Keratinocyte (primary cell): ENCODE measurements at regions not wholly inside any gene's neighbourhood (a gene's known extent, or its start where the extent isn't known, plus 50 kb on each side); places are given as distances from the start of the nearest gene placed in this dataset.

Experiments
- DNase-seq: peaks from one replicate; pipeline ENCODE4 v3.0.0-alpha.2; 2011; ENCODE audit warnings: low read depth, missing footprints, low spot score
- FAIRE-seq: peaks from 2 replicates; lab custom pipeline; 2011; peaks lifted over from hg19 to GRCh38; lab: Jason Lieb, UNC
- H2AFZ ChIP-seq: 2 replicates; pipeline ENCODE4 v1.6.0; 2012; ENCODE audit warnings: low read length, control low read depth, inconsistent platforms; ENCODE audit not compliant: control insufficient read depth
- H3K27ac ChIP-seq: 2 replicates; pipeline ENCODE4 v1.5.1; 2011; ENCODE audit warnings: low read length; ENCODE audit not compliant: control insufficient read depth, insufficient read depth
- H3K27me3 ChIP-seq: 3 replicates; pipeline ENCODE4 v1.6.0; 2011; ENCODE audit warnings: low read length; ENCODE audit not compliant: control insufficient read depth, insufficient read depth; ENCODE audit errors: extremely low read depth
- H3K36me3 ChIP-seq, 2 experiments: 2 replicates in 1 of 2; 3 replicates in 1 of 2; pipeline ENCODE4 v1.5.1; 2011; ENCODE audit warnings: low read length in 2 of 2, mild to moderate bottlenecking in 1 of 2; ENCODE audit not compliant: control insufficient read depth in 2 of 2, insufficient read depth in 2 of 2; ENCODE audit errors: extremely low read depth in 1 of 2
- H3K4me1 ChIP-seq: 3 replicates; pipeline ENCODE4 v1.5.1; 2011; ENCODE audit warnings: low read length; ENCODE audit not compliant: control insufficient read depth, insufficient read depth; ENCODE audit errors: extremely low read depth
- H3K4me2 ChIP-seq: 3 replicates; pipeline ENCODE4 v1.6.0; 2011; ENCODE audit warnings: low read depth, low read length; ENCODE audit not compliant: control insufficient read depth, insufficient read depth; ENCODE audit errors: extremely low read depth
- H3K4me3 ChIP-seq, 3 experiments: fragments of 200-600 bp in 1 of 3; sonication (generic) in 1 of 3; 2 replicates in 2 of 3; 3 replicates in 1 of 3; pipeline ENCODE4 v1.5.1; 2011 to 2016; ENCODE audit warnings: low read length in 3 of 3, mild to moderate bottlenecking in 3 of 3, control low read depth in 2 of 3, inconsistent platforms in 1 of 3, low read depth in 1 of 3, mixed read lengths in 1 of 3, mixed run types in 1 of 3, moderate library complexity in 1 of 3; ENCODE audit not compliant: control insufficient read depth in 2 of 3, insufficient read depth in 2 of 3; ENCODE audit errors: extremely low read depth in 1 of 3
- H3K79me2 ChIP-seq: 2 replicates; pipeline ENCODE4 v1.6.0; 2012; ENCODE audit warnings: low read length; ENCODE audit not compliant: control insufficient read depth, insufficient read depth
- H3K9ac ChIP-seq: 3 replicates; pipeline ENCODE4 v1.6.0; 2011; ENCODE audit warnings: low read length; ENCODE audit not compliant: control insufficient read depth, insufficient read depth; ENCODE audit errors: extremely low read depth
- H3K9me1 ChIP-seq: 3 replicates; pipeline ENCODE4 v1.6.0; 2011; ENCODE audit warnings: low read length; ENCODE audit not compliant: control insufficient read depth, insufficient read depth; ENCODE audit errors: extremely low read depth
- H3K9me3 ChIP-seq: 2 replicates; pipeline ENCODE4 v1.5.1; 2012; ENCODE audit warnings: low read depth, low read length; ENCODE audit not compliant: control insufficient read depth
- H4K20me1 ChIP-seq: 3 replicates; pipeline ENCODE4 v1.6.0; 2011; ENCODE audit warnings: low read length; ENCODE audit not compliant: control insufficient read depth, insufficient read depth; ENCODE audit errors: extremely low read depth
- EZH2 ChIP-seq: IDR thresholded peaks from one replicate; pipeline ENCODE4 v1.6.1; 2012; ENCODE audit warnings: inconsistent platforms, mild to moderate bottlenecking, low read length, moderate library complexity
- dilution Hi-C: fragments of 300-500 bp; cut with MboI; formaldehyde crosslinking; loops from one replicate; pipeline ENCODE4 v1.7.0; 2020; ENCODE audit warnings: low sequenced_read_pairs; ENCODE audit not compliant: extremely low pct_ligation_motif_present
- TF ChIP-seq, protein P1 (sequence below), 3 experiments: IDR thresholded peaks in 1 of 3; conservative IDR thresholded peaks in 1 of 3; optimal IDR thresholded peaks in 1 of 3; 2 replicates in 2 of 3; 3 replicates in 1 of 3; pipeline versions ENCODE3 to v1.5.1; 2011; ENCODE audit warnings: low read length in 3 of 3, mild to moderate bottlenecking in 3 of 3, moderate library complexity in 2 of 3, control low read depth in 1 of 3, inconsistent platforms in 1 of 3; ENCODE audit not compliant: insufficient read depth in 2 of 3; ENCODE audit errors: extremely low read depth in 1 of 3

DNA sequence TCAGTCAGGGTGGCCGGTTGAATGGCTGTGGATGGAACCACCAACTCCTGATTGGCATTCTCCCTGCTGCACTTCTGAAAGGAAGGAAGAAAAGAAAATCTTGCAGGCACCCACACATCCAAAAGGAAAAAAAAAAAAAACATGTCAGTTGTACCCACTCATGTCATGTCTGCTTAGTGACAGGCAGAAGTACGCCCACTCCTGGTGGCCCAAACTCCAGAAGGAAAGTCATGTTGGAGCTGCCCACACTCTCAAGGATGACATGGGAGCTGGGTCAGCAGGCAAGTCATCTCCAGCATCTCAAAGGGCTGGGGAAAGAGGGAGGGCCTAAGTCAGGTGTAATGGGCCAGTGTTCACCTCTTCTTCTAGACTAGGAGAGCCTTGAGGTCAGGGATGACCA is 1079.1 kb downstream of the BCL11B start:
- Histone ChIP-seq H3K4me3 (no peak overlapping the region), H3K36me3 (no peaks in the 10 kb centered on the region), H4K20me1 (no peaks in the 10 kb centered on the region), H3K4me2 (no peak overlapping the region), H2AFZ (no peak overlapping the region), H3K9me1 (no peaks in the 10 kb centered on the region), H3K9ac (no peak overlapping the region), H3K27me3 (peaks cover 3% of the 10 kb centered on the region), H3K9me3 (no peaks in the 10 kb centered on the region), H3K79me2 (no peaks in the 10 kb centered on the region), H3K4me1 (no peaks in the 10 kb centered on the region), H3K27ac (no peak overlapping the region)
- TF ChIP-seq, protein P1, sequence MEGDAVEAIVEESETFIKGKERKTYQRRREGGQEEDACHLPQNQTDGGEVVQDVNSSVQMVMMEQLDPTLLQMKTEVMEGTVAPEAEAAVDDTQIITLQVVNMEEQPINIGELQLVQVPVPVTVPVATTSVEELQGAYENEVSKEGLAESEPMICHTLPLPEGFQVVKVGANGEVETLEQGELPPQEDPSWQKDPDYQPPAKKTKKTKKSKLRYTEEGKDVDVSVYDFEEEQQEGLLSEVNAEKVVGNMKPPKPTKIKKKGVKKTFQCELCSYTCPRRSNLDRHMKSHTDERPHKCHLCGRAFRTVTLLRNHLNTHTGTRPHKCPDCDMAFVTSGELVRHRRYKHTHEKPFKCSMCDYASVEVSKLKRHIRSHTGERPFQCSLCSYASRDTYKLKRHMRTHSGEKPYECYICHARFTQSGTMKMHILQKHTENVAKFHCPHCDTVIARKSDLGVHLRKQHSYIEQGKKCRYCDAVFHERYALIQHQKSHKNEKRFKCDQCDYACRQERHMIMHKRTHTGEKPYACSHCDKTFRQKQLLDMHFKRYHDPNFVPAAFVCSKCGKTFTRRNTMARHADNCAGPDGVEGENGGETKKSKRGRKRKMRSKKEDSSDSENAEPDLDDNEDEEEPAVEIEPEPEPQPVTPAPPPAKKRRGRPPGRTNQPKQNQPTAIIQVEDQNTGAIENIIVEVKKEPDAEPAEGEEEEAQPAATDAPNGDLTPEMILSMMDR (optimal IDR thresholded peaks at IDR 0.05 in 1 of 3, IDR thresholded peaks at IDR 0.05 in 1 of 3, conservative IDR thresholded peaks at IDR 0.05 in 1 of 3; ENCODE audit: extremely low read depth in 1 of 3, insufficient read depth in 2 of 3, low read length in 3 of 3): no peak
- no peak for TF ChIP-seq EZH2
- DNase-seq (no peak), FAIRE-seq (no peak)
- dilution Hi-C loops: no loop called here

DNA sequence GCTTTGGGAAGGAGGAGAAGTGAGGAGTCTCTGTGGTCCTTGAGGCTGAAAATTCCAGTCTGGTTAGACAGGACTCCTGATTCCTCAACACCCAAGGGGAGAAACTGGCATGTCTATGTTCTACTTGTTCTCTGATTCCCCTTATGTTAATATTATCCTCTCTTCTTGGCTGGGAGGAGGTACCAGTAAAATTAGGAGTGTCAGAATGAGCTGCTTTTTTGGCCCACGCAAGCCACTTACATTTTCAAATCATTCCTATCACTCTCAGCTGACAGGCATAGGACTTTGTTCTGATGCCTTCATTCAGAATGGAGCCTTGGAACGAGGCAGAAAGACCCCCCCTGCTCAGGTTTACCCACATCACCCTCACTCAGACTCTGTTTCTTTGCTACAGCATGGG is 1077.2 kb downstream of the BCL11B start:
- Histone ChIP-seq H3K4me1 (no peaks in the 10 kb centered on the region), H3K9me1 (no peaks in the 10 kb centered on the region), H3K9me3 (no peaks in the 10 kb centered on the region), H3K36me3 (no peaks in the 10 kb centered on the region), H3K4me3 (no peak overlapping the region), H4K20me1 (no peaks in the 10 kb centered on the region), H3K9ac (no peak overlapping the region), H3K4me2 (no peak overlapping the region), H3K79me2 (no peaks in the 10 kb centered on the region), H2AFZ (no peak overlapping the region), H3K27ac (no peak overlapping the region), H3K27me3 (peaks cover 3% of the 10 kb centered on the region)
- FAIRE-seq (no peak), DNase-seq (no peak)
- no peak for TF ChIP-seq EZH2
- TF ChIP-seq, protein P1 (optimal IDR thresholded peaks at IDR 0.05 in 1 of 3, IDR thresholded peaks at IDR 0.05 in 1 of 3, conservative IDR thresholded peaks at IDR 0.05 in 1 of 3; ENCODE audit: extremely low read depth in 1 of 3, insufficient read depth in 2 of 3, low read length in 3 of 3): no peak
- dilution Hi-C loops: no loop called here
